IMR-90 (cell line): ENCODE measurements at regions not wholly inside any gene's neighbourhood (a gene's known extent, or its start where the extent isn't known, plus 50 kb on each side); places are given as distances from the start of the nearest gene placed in this dataset.

Experiments
- ATAC-seq: fragments of 200-7000 bp; cut with Tn5 transposase; 2 replicates; pipeline ENCODE4 v1.9.1; 2020; ENCODE audit warnings: low read depth, mild to moderate bottlenecking, moderate library complexity
- BruUV-seq: library from RNA; stranded (reverse); fragments of 400-500 nt; replicated peaks from 2 replicates; lab custom pipeline; 2021; lab: Mats Ljungman, UMichigan
- CTCF ChIA-PET: fragments of 300-600 bp; formaldehyde crosslinking; extraction: SDS; loops from one replicate; lab custom pipeline; 2021; ENCODE audit warnings: antibody characterized with exemption; lab: Yijun Ruan, JAX
- POLR2A ChIA-PET: fragments of 300-600 bp; sonication (Branson Sonifier 250); formaldehyde crosslinking; loops from one replicate; lab custom pipeline; 2022; ENCODE audit warnings: antibody characterized with exemption; ENCODE audit not compliant: unreplicated experiment; lab: Charles Lee
- DNase-seq: peaks from one replicate; pipeline ENCODE4 v3.0.0; 2013
- H2AFZ ChIP-seq: replicated peaks from 2 replicates; pipeline ENCODE3; 2013; ENCODE audit warnings: low read length, mild to moderate bottlenecking; ENCODE audit not compliant: poor library complexity
- H2AK5ac ChIP-seq: 2 replicates; pipeline ENCODE4 v1.6.1; 2013; ENCODE audit warnings: low read depth, low read length, inconsistent platforms
- H2AK9ac ChIP-seq: replicated peaks from 2 replicates; pipeline ENCODE3; 2013; ENCODE audit warnings: mild to moderate bottlenecking, low read depth, low read length, moderate library complexity; ENCODE audit not compliant: poor library complexity
- H2BK120ac ChIP-seq: 2 replicates; pipeline ENCODE4 v1.6.1; 2013; ENCODE audit warnings: low read depth, low read length, inconsistent platforms
- H2BK15ac ChIP-seq: 3 replicates; pipeline ENCODE4 v1.6.1; 2013; ENCODE audit warnings: low read depth, low read length, inconsistent platforms
- H2BK20ac ChIP-seq: 2 replicates; pipeline ENCODE4 v1.6.1; 2013; ENCODE audit warnings: low read depth, mild to moderate bottlenecking, inconsistent platforms, low read length, moderate library complexity
- H2BK5ac ChIP-seq: 2 replicates; pipeline ENCODE4 v1.6.1; 2013; ENCODE audit warnings: mild to moderate bottlenecking, low read depth, low read length, inconsistent platforms; ENCODE audit not compliant: poor library complexity, severe bottlenecking
- H3K14ac ChIP-seq: replicated peaks from 2 replicates; pipeline ENCODE4 v1.6.1; 2013; ENCODE audit warnings: low read depth, low read length, inconsistent platforms
- H3K18ac ChIP-seq: 2 replicates; pipeline ENCODE4 v1.6.1; 2013; ENCODE audit warnings: low read depth, low read length, control low read depth
- H3K23ac ChIP-seq: 2 replicates; pipeline ENCODE4 v1.6.1; 2013; ENCODE audit warnings: low read depth, low read length, inconsistent platforms
- H3K27ac ChIP-seq: 2 replicates; pipeline ENCODE4 v1.5.1; 2013; ENCODE audit warnings: mild to moderate bottlenecking, control low read depth, low read length; ENCODE audit not compliant: insufficient read depth
- H3K27me3 ChIP-seq: 2 replicates; pipeline ENCODE4 v1.6.1; 2013; ENCODE audit warnings: low read length; ENCODE audit not compliant: control insufficient read depth, insufficient read depth
- H3K36me3 ChIP-seq: 2 replicates; pipeline ENCODE4 v1.6.1; 2013; ENCODE audit warnings: low read length, mixed read lengths; ENCODE audit not compliant: control insufficient read depth, insufficient read depth
- H3K4ac ChIP-seq: 2 replicates; pipeline ENCODE4 v1.6.1; 2013; ENCODE audit warnings: low read depth, low read length, inconsistent platforms
- H3K4me1 ChIP-seq: 2 replicates; pipeline ENCODE4 v1.6.1; 2013; ENCODE audit warnings: low read length, mixed read lengths; ENCODE audit not compliant: control insufficient read depth, insufficient read depth
- H3K4me2 ChIP-seq: 2 replicates; pipeline ENCODE4 v1.6.1; 2013; ENCODE audit warnings: low read depth, mild to moderate bottlenecking, control low read depth, low read length, moderate library complexity
- H3K4me3 ChIP-seq: 2 replicates; pipeline ENCODE4 v1.5.1; 2013; ENCODE audit warnings: low read depth, mild to moderate bottlenecking, control low read depth, low read length, moderate library complexity; ENCODE audit not compliant: insufficient read depth
- H3K56ac ChIP-seq: 2 replicates; pipeline ENCODE4 v1.6.1; 2013; ENCODE audit warnings: low read length, inconsistent platforms; ENCODE audit not compliant: insufficient read depth; ENCODE audit errors: extremely low read depth
- H3K79me1 ChIP-seq, 2 experiments: 2 replicates each; pipeline ENCODE4 v1.6.1; 2013; ENCODE audit warnings: low read length in 2 of 2, inconsistent platforms in 1 of 2, low read depth in 1 of 2
- H3K9ac ChIP-seq: 2 replicates; pipeline ENCODE4 v1.6.1; 2013; ENCODE audit warnings: low read depth, low read length, control low read depth
- H3K9me1 ChIP-seq: 2 replicates; pipeline ENCODE4 v1.6.1; 2013; ENCODE audit warnings: low read length, inconsistent platforms; ENCODE audit not compliant: insufficient read depth
- H3K9me3 ChIP-seq: 2 replicates; pipeline ENCODE4 v1.6.1; 2013; ENCODE audit warnings: low read length; ENCODE audit not compliant: control insufficient read depth, insufficient read depth
- H4K20me1 ChIP-seq: 2 replicates; pipeline ENCODE4 v1.6.1; 2013; ENCODE audit warnings: low read length, inconsistent platforms; ENCODE audit not compliant: insufficient read depth
- H4K5ac ChIP-seq: 2 replicates; pipeline ENCODE4 v1.6.1; 2013; ENCODE audit warnings: mild to moderate bottlenecking, low read depth, low read length, control low read depth
- H4K8ac ChIP-seq, 2 experiments: 2 replicates each; pipeline ENCODE4 v1.6.1; 2013; ENCODE audit warnings: low read depth in 2 of 2, low read length in 2 of 2, control low read depth in 1 of 2, inconsistent platforms in 1 of 2
- H4K91ac ChIP-seq: 2 replicates; pipeline ENCODE4 v1.6.1; 2013; ENCODE audit warnings: low read depth, low read length, inconsistent platforms; ENCODE audit not compliant: insufficient read depth
- BHLHE40 ChIP-seq: fragments of 150-350 bp; IDR thresholded peaks from 2 replicates; pipeline ENCODE4 v1.6.1; 2016; ENCODE audit warnings: mild to moderate bottlenecking, low read depth, low read length
- CHD1 ChIP-seq: IDR thresholded peaks from 2 replicates; pipeline ENCODE4 v1.6.1; 2012; ENCODE audit warnings: low read depth, low read length, improper control_type of control experiment
- ELK1 ChIP-seq: fragments of 150-350 bp; IDR thresholded peaks from 2 replicates; pipeline ENCODE4 v1.6.1; 2016; ENCODE audit warnings: low read depth, mild to moderate bottlenecking, low read length, moderate library complexity, borderline replicate concordance
- WGBS, 2 experiments: methylation state at CpG; one replicate each; pipeline versions ENCODE4 v1.1.5 to v1.1.7; 2013; ENCODE audit warnings: missing lambda C conversion rate in 2 of 2; ENCODE audit not compliant: insufficient read length in 1 of 2; ENCODE audit errors: extremely low coverage in 2 of 2; 5-methylcytosine and 5-hydroxymethylcytosine counted together
- dilution Hi-C: fragments of 300-500 bp; cut with HindIII; formaldehyde crosslinking; loops from one replicate; pipeline ENCODE4 v1.14.3; 2018; ENCODE audit warnings: low sequenced_read_pairs; ENCODE audit not compliant: unreplicated experiment
- in situ Hi-C: fragments of 300-500 bp; cut with MboI; formaldehyde crosslinking; loops from 3 replicates; pipeline ENCODE4 v1.14.3; 2019; ENCODE audit warnings: low sequenced_read_pairs, inconsistent platforms, mixed read lengths
- intact Hi-C: fragments of 100-400 bp; cut with micrococcal nuclease; formaldehyde crosslinking; loops from 2 replicates; pipeline ENCODE4 v1.10.0; 2022

- H4K8ac ChIP-seq = no peak overlapping the region
- H4K5ac ChIP-seq = no peak overlapping the region
- no peaks in the 10 kb centered on the region for H3K36me3 ChIP-seq
- no peak overlapping the region for H3K18ac ChIP-seq
- dilution Hi-C loops (no loop called here), intact Hi-C loops (no loop called here), in situ Hi-C loops (no loop called here)
- H3K9ac ChIP-seq = no peak overlapping the region
- no peak overlapping the region for H3K27ac ChIP-seq
- H3K56ac ChIP-seq = no peak overlapping the region
- no peak overlapping the region for H2BK15ac ChIP-seq
- TF ChIP-seq CHD1 = no peak
- no peak for TF ChIP-seq BHLHE40
- no peak for TF ChIP-seq ELK1
- BruUV-seq = no TSS peak
- no peaks in the 10 kb centered on the region for H3K79me1 ChIP-seq
- H3K27me3 ChIP-seq = no peaks in the 10 kb centered on the region
- no peaks in the 10 kb centered on the region for H3K9me1 ChIP-seq
- no peaks in the 10 kb centered on the region for H3K4me1 ChIP-seq
- H3K9me3 ChIP-seq = peaks cover 12% of the 10 kb centered on the region; the same call in 1 of the 2 replicates
- H2AK5ac ChIP-seq = no peak overlapping the region
- no peak overlapping the region for H4K91ac ChIP-seq
- H2BK120ac ChIP-seq = no peak overlapping the region
- H3K14ac ChIP-seq = no peak overlapping the region
- no peaks in the 10 kb centered on the region for H4K20me1 ChIP-seq
- no peak overlapping the region for H2BK20ac ChIP-seq
- H3K4me2 ChIP-seq = no peak overlapping the region
- ChIA-PET CTCF (no interaction called here), POLR2A (no interaction called here)
- no peak overlapping the region for H3K23ac ChIP-seq
- no peak overlapping the region for H2AFZ ChIP-seq
- no peak overlapping the region for H2BK5ac ChIP-seq
- no peak overlapping the region for H3K4me3 ChIP-seq
- DNase-seq (no peak), ATAC-seq (no peak)
- WGBS, 2 experiments = no CpG with 5 or more reads among the region's 1 CpG
- H2AK9ac ChIP-seq = no peak overlapping the region
- H3K4ac ChIP-seq = no peak overlapping the region
Measured at GRCh38 chr3:26522919-26523318, 99.7 kb upstream of the LRRC3B start.
